ENCODE measurements at regions not wholly inside any gene's neighbourhood (a gene's known extent, or its start where the extent isn't known, plus 50 kb on each side); places are given as distances from the start of the nearest gene placed in this dataset.

GRCh38 chr20:53873230-53873604 lies 197.2 kb downstream of the BCAS1 start:
- ChIA-PET CTCF (interaction anchor here (0.6 kb wide), 1 partner anchor 16 kb away, joined by 4 read pairs; no protein-coding TSS in a partner anchor), POLR2A (ENCODE audit: low non-redundant PET) (no interaction called here)
- no peak for TF ChIP-seq CTCF (conservative IDR thresholded peaks at IDR 0.05; ENCODE audit: low read depth)
- DNase-seq (ENCODE audit: low spot score), result no peak
- H3K27ac ChIP-seq, result no peak overlapping the region

DNA sequence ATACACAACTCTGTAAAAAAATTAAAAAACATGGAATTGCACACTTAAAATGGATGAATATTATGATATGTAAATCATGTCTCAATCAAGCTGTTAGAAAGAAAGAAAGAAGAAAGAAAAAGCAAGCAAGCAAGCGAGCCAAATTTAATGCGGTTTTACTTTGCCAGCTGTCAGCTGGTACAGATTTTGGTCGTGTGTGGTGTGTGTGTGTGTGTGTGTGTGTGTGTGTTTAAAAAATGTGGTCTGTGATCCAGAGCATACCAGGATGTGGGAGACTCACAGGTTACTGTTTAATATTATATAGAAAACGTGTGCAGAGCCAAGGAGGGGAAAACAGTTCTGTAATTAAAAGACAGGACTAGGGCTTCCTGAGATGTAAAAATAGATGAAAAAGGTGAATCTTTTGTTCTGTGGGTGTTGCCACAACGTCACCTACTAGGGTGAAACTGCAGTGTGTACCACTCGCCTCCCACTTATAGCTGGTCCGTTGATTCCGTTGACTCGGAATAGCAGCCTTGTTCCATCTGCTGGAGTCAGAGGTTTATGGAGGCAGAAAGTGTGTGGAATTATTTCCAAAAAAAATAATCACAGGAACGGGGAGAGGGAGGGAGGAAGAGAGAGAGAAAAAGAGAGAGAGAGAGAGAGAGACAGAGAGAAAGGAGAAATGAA lies 197.7 kb downstream of the BCAS1 start:
- H3K27ac ChIP-seq, result no peak overlapping the region
- POLR2A ChIA-PET (ENCODE audit: low non-redundant PET), result no interaction called here
- no peak for TF ChIP-seq CTCF (conservative IDR thresholded peaks at IDR 0.05; ENCODE audit: low read depth)
- CTCF ChIA-PET, result interaction anchor here (0.6 to 1.0 kb wide), 6 partner anchors 16 to 1660 kb away, joined by 3 to 6 read pairs (median 3); no protein-coding TSS in a partner anchor
- no peak for DNase-seq (ENCODE audit: low spot score)

- ChIA-PET POLR2A (ENCODE audit: low non-redundant PET) (no interaction called here), CTCF (interaction anchor here (0.6 to 1.0 kb wide), 5 partner anchors 43 to 1659 kb away, joined by 3 to 6 read pairs (median 3); no protein-coding TSS in a partner anchor)
- TF ChIP-seq CTCF (conservative IDR thresholded peaks at IDR 0.05; ENCODE audit: low read depth), result no peak
- no peak overlapping the region for H3K27ac ChIP-seq
- DNase-seq (ENCODE audit: low spot score), result no peak
These were observed 198.3 kb downstream of the BCAS1 start for GRCh38 chr20:53872081-53872541.

GRCh38 chr20:53871541-53871940 lies 198.9 kb downstream of the BCAS1 start:
- TF ChIP-seq CTCF (conservative IDR thresholded peaks at IDR 0.05; ENCODE audit: low read depth), result no peak
- DNase-seq (ENCODE audit: low spot score), result no peak
- ChIA-PET CTCF (interaction anchor here (1.0 kb wide), 2 partner anchors 100 to 289 kb away, joined by 3 read pairs; no protein-coding TSS in a partner anchor), POLR2A (ENCODE audit: low non-redundant PET) (no interaction called here)
- no peak overlapping the region for H3K27ac ChIP-seq

DNA sequence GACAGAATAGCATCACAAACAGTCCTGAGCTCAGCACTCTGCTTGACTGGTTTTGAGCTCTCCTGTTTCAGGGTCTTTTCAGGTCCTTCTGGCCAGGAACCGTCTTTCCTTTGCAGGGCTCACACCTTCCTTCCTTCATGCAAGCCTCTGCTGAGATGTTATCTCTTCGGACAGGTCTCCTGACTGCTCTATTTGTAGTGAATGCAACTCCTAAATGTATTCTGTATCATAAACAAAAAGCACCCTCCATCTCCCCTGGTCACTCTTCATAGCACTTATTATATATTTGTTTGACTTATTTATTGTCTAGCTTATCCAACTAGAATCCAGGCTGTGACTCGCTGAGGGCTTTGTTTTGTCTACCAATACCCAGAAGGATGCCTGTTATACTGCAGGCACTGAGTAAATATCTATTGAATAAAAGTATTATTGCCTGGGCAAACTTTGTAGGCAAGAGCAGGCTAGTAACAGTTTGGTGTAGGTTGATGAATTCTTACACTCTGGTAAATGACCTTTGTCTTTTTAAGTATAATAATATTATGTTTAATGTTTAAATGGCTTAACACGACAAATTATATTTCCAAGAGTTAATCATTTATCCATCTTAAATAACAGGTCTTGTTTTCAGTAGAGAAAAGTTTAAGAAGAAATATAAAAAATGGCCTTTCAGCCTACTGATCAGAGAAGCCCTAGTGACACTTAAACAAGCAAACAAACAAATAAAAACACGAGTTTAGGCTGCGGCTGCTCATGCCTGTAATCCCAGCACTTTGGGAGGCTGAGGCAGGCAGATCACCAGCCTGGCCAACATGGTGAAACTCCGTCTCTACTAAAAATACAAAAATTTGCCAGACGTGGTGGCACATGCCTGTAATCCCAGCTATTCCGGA lies 199.7 kb downstream of the BCAS1 start:
- no peak overlapping the region for H3K27ac ChIP-seq
- no peak for TF ChIP-seq CTCF (conservative IDR thresholded peaks at IDR 0.05; ENCODE audit: low read depth)
- DNase-seq (ENCODE audit: low spot score), result no peak
- ChIA-PET CTCF (interaction anchor here (0.6 to 1.3 kb wide), 8 partner anchors 24 to 191 kb away, joined by 3 to 4 read pairs (median 3); no protein-coding TSS in a partner anchor), POLR2A (ENCODE audit: low non-redundant PET) (no interaction called here)

DNA sequence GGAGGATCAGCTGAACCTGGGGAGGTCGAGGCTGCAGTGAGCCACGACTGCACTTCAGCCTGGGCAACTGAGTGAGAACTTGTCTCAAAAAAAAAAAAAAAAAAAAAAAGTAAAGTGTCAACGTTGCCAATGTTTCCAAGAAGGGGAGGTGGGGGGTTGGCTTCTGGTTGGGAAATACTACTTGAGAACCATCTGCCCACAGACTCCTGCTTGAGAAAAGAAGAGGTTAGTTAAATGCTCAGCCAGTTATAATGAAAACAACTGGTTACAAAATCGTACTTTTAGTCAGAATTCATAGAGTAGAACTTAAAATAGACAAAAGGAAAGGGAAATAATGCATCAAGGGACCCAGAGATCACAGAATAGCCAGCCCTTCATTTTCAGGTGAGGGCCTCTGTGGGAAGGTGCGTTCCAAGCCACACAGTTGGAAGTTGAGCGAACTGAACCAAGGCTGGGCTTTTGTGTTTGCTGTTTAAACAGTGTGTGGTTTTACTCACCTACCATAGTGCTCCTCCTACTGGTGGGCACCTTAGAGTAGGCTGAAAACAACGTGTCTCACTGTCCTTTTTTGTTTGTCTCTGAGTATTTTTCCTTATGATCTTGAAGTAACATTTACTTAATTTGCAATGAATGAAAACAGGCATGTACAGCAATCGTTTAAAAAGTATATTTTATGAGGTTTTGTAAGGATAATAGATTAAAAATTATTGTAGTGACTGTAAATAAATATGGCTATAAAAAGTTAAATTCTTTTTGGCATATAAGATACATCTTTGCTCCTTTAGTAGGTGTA lies 200.7 kb downstream of the BCAS1 start:
- DNase-seq (ENCODE audit: low spot score), result peak; percentile 87
- peak overlapping the region; percentile 67 for H3K27ac ChIP-seq
- TF ChIP-seq CTCF (conservative IDR thresholded peaks at IDR 0.05; ENCODE audit: low read depth), result peak; percentile 92
- ChIA-PET CTCF (interaction anchor here (0.6 to 1.3 kb wide), 3 partner anchors 46 to 192 kb away, joined by 3 to 4 read pairs (median 3); no protein-coding TSS in a partner anchor), POLR2A (ENCODE audit: low non-redundant PET) (no interaction called here)

Measured in RWPE1 (cell line).